Type B pancreatic cell (in vitro differentiated cells): ENCODE measurements at regions not wholly inside any gene's neighbourhood (a gene's known extent, or its start where the extent isn't known, plus 50 kb on each side); places are given as distances from the start of the nearest gene placed in this dataset.

ENCODE experiments used
- DNase-seq: peaks from one replicate; pipeline ENCODE4 v3.0.0; 2021; ENCODE audit warnings: mixed read lengths; ENCODE audit not compliant: unreplicated experiment; ENCODE audit errors: extremely low spot score
- H3K27ac Mint-ChIP-seq: 2 replicates; pipeline ENCODE4 v1.8.0; 2021; ENCODE audit warnings: mild to moderate bottlenecking, mixed read lengths
- H3K27me3 Mint-ChIP-seq: 2 replicates; pipeline ENCODE4 v1.8.0; 2021; ENCODE audit warnings: mixed read lengths
- H3K36me3 Mint-ChIP-seq: 2 replicates; pipeline ENCODE4 v1.8.0; 2021; ENCODE audit warnings: mixed read lengths
- H3K4me1 Mint-ChIP-seq: one replicate; pipeline ENCODE4 v1.8.0; 2021; ENCODE audit warnings: mixed read lengths; ENCODE audit not compliant: unreplicated experiment
- H3K4me3 Mint-ChIP-seq: 2 replicates; pipeline ENCODE4 v1.8.0; 2021; ENCODE audit warnings: mild to moderate bottlenecking, mixed read lengths
- H3K9me3 Mint-ChIP-seq: 2 replicates; pipeline ENCODE4 v1.8.0; 2021; ENCODE audit warnings: mixed read lengths
- CTCF ChIP-seq: fragments of 200-600 bp; sonication (generic); conservative IDR thresholded peaks from 2 replicates; pipeline ENCODE4 v1.5.0; 2021; ENCODE audit warnings: antibody characterized with exemption, mild to moderate bottlenecking

GRCh38 chr5:91433861-91434260 lies 50.7 kb upstream of the ARRDC3 start:
- no peaks in the 10 kb centered on the region for H3K27me3 Mint-ChIP-seq
- H3K4me1 Mint-ChIP-seq, result no peaks in the 10 kb centered on the region
- no peak overlapping the region for H3K27ac Mint-ChIP-seq
- H3K4me3 Mint-ChIP-seq, result no peak overlapping the region
- H3K36me3 Mint-ChIP-seq, result no peaks in the 10 kb centered on the region
- peaks cover 5% of the 10 kb centered on the region for H3K9me3 Mint-ChIP-seq
- no peak for DNase-seq
- no peak for TF ChIP-seq CTCF
